Immature natural killer cell (primary cell): ENCODE measurements at regions not wholly inside any gene's neighbourhood (a gene's known extent, or its start where the extent isn't known, plus 50 kb on each side); places are given as distances from the start of the nearest gene placed in this dataset.

ENCODE experiments used
- DNase-seq, 3 donors: peaks; one replicate each; pipeline ENCODE4 v3.0.0; 2022; ENCODE audit warnings: mixed read lengths in 1 of 3
- H3K27ac Mint-ChIP-seq, 6 donors: one replicate each; pipeline ENCODE4 v1.8.0; 2020; ENCODE audit warnings: mixed read lengths in 6 of 6, mild to moderate bottlenecking in 5 of 6, inconsistent platforms in 4 of 6, moderate library complexity in 3 of 6
- H3K27me3 Mint-ChIP-seq, 3 donors: one replicate each; pipeline ENCODE4 v1.8.0; 2020 to 2021; ENCODE audit warnings: low read depth in 3 of 3, mild to moderate bottlenecking in 3 of 3, mixed read lengths in 3 of 3, moderate library complexity in 3 of 3, inconsistent platforms in 1 of 3
- H3K36me3 Mint-ChIP-seq, 3 donors: one replicate each; pipeline ENCODE4 v1.8.0; 2020; ENCODE audit warnings: mixed read lengths in 3 of 3, inconsistent platforms in 2 of 3, mild to moderate bottlenecking in 2 of 3
- H3K4me1 Mint-ChIP-seq, 2 donors: one replicate each; pipeline ENCODE4 v1.8.0; 2020; ENCODE audit warnings: inconsistent platforms in 2 of 2, mild to moderate bottlenecking in 2 of 2, mixed read lengths in 2 of 2, moderate library complexity in 1 of 2
- H3K4me3 Mint-ChIP-seq, 5 donors: one replicate each; pipeline ENCODE4 v1.8.0; 2020; ENCODE audit warnings: mild to moderate bottlenecking in 5 of 5, mixed read lengths in 5 of 5, inconsistent platforms in 3 of 5, moderate library complexity in 3 of 5
- H3K9me3 Mint-ChIP-seq, 6 donors: one replicate each; pipeline ENCODE4 v1.8.0; 2020; ENCODE audit warnings: mild to moderate bottlenecking in 6 of 6, mixed read lengths in 6 of 6, inconsistent platforms in 4 of 6, moderate library complexity in 3 of 6

DNA sequence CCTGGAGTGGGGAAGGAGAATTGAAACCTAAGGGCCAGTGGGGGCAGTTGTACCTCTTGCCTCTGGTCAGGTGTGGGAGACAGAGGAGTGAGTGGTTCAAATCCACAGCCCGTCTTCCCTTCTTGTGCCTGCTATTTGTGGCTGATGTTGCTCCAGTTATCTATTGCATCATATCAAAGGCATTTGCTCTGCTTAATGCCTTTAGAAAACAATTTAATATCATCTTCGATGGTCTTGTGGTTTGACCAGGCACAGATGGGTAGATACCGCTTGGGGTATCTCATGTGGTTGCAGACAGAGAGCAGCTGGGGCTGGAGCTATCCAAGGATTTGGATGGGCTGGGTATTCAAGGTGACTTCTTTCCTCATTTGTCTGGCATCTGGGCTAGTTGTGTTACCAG lies 376.1 kb upstream of the RBFOX1 start:
- no peak for DNase-seq
- Mint-ChIP-seq H3K36me3 (no peaks in the 10 kb centered on the region), H3K4me3 (no peak overlapping the region), H3K9me3 (peaks cover 1 to 10% (median 4%) of the 10 kb centered on the region in 6 donors), H3K27me3 (peaks cover 0 to 2% (median 2%) of the 10 kb centered on the region in 3 donors), H3K27ac (no peak overlapping the region), H3K4me1 (no peaks in the 10 kb centered on the region)

DNA sequence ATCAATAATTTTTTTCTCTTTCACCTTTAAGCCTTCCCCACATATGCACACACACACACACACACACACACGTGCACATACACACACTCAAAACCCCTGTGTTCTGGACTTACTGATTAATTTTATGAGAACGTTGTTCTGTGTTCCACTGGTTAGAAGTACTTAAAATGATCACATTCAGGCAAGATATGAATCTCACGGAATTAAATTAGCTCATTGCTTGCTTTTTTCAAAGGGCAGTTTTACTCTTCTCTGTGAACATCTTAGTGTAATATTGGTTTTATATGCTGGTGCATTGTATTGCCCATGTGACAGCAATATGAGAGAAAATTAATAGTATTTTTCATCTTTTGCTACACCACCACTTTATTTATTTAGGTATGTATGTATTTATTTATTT lies 377.3 kb upstream of the RBFOX1 start:
- Mint-ChIP-seq H3K4me3 (no peak overlapping the region), H3K27me3 (peaks cover 0 to 2% (median 2%) of the 10 kb centered on the region in 3 donors), H3K4me1 (no peaks in the 10 kb centered on the region), H3K27ac (no peak overlapping the region), H3K36me3 (no peaks in the 10 kb centered on the region), H3K9me3 (peaks cover 1 to 9% (median 5%) of the 10 kb centered on the region in 6 donors)
- DNase-seq = no peak

DNA sequence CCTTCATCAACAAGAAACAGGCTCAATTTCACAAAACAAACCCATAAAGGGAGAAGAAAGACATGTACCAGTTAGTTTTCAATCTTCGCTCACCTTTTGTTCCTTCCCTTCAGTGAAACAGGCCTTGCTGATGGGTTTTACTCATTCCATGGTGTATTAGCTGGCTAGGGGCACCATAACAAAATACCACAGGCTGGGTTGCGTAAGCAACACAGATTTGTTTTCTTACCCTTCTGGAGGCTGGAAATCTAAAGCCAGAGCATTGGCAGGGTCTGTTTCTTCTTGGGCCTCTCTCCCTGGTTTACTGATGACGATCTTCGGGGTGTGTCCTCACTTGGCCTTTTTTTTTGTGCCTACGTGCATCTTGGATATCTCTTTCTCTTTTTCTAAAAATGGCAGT lies 383.4 kb upstream of the RBFOX1 start:
- Mint-ChIP-seq H3K27ac (no peak overlapping the region), H3K9me3 (peaks cover 4 to 16% (median 5%) of the 10 kb centered on the region in 6 donors), H3K4me3 (no peak overlapping the region), H3K27me3 (peaks cover 0 to 3% (median 0%) of the 10 kb centered on the region in 3 donors), H3K36me3 (no peaks in the 10 kb centered on the region), H3K4me1 (no peaks in the 10 kb centered on the region)
- no peak for DNase-seq

DNA sequence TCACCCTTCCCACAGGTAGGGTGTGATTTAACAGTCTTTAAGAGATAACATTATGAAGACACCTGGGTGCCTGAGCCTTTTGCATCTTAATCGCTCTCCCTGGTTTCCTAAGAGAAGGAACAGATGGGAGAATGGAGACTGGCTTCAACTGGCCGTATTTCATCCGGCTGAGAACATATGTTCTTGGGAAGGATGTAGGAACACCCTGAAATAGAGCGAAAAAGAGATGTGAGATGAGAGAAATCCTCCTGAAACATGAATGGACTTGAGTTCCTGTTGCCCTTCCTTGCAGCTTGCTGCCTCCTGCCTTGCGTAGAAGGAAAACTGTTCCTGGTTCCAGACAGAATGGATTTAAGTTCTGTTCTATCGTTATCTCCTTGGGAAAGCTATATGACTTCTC lies 385.4 kb upstream of the RBFOX1 start:
- H3K4me1 Mint-ChIP-seq = no peaks in the 10 kb centered on the region
- DNase-seq = no peak
- H3K27ac Mint-ChIP-seq = no peak overlapping the region
- peaks cover 0 to 3% (median 0%) of the 10 kb centered on the region in 3 donors for H3K27me3 Mint-ChIP-seq
- no peaks in the 10 kb centered on the region for H3K36me3 Mint-ChIP-seq
- no peak overlapping the region for H3K4me3 Mint-ChIP-seq
- peaks cover 0 to 16% (median 8%) of the 10 kb centered on the region in 6 donors for H3K9me3 Mint-ChIP-seq

DNA sequence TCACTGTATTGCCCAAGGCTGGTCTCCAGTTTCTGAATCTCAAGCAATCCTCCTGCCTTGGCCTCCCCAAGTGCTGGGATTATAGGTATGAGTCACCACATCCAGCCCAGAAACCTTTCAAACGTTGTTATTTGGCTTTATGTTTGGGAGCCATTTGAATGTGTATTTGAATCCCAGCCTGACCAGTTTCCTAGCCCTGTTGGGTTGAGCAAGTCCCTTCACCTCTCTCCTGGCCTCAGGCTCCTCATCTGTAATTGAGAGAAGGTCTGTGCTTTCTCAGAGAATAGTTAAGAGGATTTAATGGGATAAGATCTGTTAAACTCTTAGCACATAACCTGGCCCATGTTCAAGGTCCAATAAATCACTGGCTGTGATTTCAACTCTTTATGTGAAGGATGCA lies 385.8 kb upstream of the RBFOX1 start:
- no peak for DNase-seq
- no peaks in the 10 kb centered on the region for H3K4me1 Mint-ChIP-seq
- H3K27ac Mint-ChIP-seq = no peak overlapping the region
- H3K36me3 Mint-ChIP-seq = no peaks in the 10 kb centered on the region
- H3K4me3 Mint-ChIP-seq = no peak overlapping the region
- peaks cover 0 to 3% (median 0%) of the 10 kb centered on the region in 3 donors for H3K27me3 Mint-ChIP-seq
- H3K9me3 Mint-ChIP-seq = peaks cover 0 to 16% (median 9%) of the 10 kb centered on the region in 6 donors

DNA sequence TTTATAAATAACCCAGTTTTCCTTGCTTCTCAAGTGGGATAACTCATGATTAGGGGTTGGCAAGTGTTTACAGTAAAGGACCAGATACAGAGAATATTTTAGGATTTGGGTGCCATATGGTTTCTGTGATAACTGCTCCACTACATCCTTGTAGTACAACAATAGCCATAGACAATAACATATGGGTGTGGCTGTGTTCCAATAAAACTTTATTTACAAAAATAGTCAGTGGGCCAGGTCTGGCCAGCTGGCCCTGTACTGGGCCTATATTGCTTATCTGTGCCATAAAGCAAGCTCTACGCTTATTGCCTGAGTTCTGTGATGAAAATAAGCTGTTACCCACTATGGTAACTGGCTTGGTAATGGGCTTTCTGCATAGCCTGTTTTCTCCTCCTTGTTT lies 386.5 kb upstream of the RBFOX1 start:
- peaks cover 0 to 3% (median 0%) of the 10 kb centered on the region in 3 donors for H3K27me3 Mint-ChIP-seq
- H3K36me3 Mint-ChIP-seq = no peaks in the 10 kb centered on the region
- H3K9me3 Mint-ChIP-seq = peaks cover 3 to 19% (median 9%) of the 10 kb centered on the region in 6 donors
- no peak overlapping the region for H3K4me3 Mint-ChIP-seq
- H3K27ac Mint-ChIP-seq = no peak overlapping the region
- H3K4me1 Mint-ChIP-seq = no peaks in the 10 kb centered on the region
- no peak for DNase-seq

DNA sequence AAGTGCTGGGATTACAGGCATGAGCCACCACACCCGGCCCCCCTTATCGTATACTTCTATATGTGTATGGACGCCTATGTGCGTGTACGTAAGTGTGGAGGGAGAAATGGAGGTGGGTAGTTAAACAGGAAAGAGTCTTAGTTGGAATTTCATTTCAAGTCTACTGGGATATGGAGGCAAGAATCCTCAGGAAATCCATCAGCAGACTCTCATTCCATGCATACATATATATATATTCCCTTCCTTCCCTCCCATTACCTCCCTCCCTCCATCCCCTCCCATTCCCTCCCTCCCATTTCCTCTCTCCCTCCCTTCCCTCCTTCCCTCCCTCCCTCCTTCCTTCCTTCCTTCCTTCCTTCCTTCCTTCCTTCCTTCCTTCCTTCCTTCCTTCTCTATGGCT lies 391.7 kb upstream of the RBFOX1 start:
- Mint-ChIP-seq H3K27ac (no peak overlapping the region), H3K4me1 (no peaks in the 10 kb centered on the region), H3K9me3 (peaks cover 0 to 18% (median 2%) of the 10 kb centered on the region in 6 donors), H3K36me3 (peaks cover 0 to 4% (median 0%) of the 10 kb centered on the region in 3 donors), H3K27me3 (no peaks in the 10 kb centered on the region), H3K4me3 (no peak overlapping the region)
- DNase-seq = no peak

DNA sequence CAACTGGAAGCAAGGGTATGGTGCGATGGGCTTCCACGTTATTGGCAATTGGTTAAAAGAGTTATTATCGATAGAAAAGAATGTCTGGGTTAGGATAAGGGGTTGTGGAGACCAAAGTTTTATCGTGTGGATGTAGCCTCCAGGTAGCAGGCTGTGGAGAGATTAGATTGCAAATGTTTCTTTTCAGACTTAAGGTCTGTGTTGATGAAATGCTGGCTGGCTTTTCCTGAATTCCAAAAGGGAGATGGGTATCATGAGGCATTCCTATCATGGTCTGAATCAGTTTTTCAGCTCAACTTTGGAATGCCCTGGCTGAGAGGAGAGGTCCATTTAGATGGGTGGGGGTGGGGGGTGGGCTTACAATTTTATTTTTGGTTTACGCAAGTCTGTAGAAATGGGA lies 395.0 kb upstream of the RBFOX1 start:
- H3K27ac Mint-ChIP-seq = no peak overlapping the region
- no peak for DNase-seq
- peaks cover 0 to 4% (median 0%) of the 10 kb centered on the region in 3 donors for H3K36me3 Mint-ChIP-seq
- no peaks in the 10 kb centered on the region for H3K27me3 Mint-ChIP-seq
- H3K4me3 Mint-ChIP-seq = no peak overlapping the region
- peaks cover 0 to 19% (median 5%) of the 10 kb centered on the region in 6 donors for H3K9me3 Mint-ChIP-seq
- no peaks in the 10 kb centered on the region for H3K4me1 Mint-ChIP-seq

DNA sequence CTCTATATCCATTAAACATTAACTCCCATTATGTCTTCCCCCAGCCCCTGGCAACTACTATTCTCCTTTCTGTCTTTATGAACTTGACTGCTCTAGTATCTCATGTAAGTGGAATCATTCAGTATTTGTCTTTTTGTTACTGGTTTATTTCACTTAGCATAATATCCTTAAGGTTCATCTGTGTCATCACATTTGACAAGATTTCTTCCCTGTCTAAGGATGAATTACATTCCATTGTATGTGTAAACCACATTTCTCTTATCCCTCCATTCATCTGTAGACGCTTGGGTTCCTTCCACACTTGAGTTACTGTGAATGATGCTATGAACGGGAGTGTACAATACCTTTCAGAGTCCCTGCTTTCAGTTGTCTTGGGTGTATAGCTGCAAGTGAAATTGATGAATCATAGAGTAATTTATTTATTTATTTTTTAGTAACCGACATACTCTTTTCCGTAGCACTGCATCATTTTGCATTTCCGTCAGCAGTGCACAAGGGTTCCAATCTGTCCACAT lies 399.7 kb upstream of the RBFOX1 start:
- Mint-ChIP-seq H3K9me3 (peaks cover 2 to 36% (median 7%) of the 10 kb centered on the region in 6 donors), H3K36me3 (peaks cover 0 to 4% (median 0%) of the 10 kb centered on the region in 3 donors), H3K27ac (no peak overlapping the region), H3K27me3 (peaks cover 0 to 3% (median 0%) of the 10 kb centered on the region in 3 donors), H3K4me3 (no peak overlapping the region), H3K4me1 (no peaks in the 10 kb centered on the region)
- DNase-seq = no peak

DNA sequence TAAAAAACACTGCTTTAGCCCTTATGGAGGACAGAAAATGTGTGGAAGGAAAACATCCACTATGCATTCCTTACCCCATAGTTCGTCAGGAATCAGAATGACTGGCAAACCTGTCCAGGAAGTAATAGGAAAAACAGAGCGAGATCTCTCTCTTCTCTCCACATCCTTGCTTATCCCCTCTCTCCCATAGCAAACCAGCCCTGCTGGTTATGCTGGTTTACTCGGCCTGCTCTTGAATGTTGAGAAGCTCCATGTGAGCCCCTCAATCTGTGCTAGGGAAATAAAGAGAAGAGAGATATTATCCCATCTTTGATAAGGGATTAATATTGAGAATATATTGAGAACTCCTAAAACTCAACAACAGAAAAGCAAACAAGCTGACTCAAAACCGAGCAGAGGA lies 402.8 kb upstream of the RBFOX1 start:
- Mint-ChIP-seq H3K36me3 (no peaks in the 10 kb centered on the region), H3K27ac (no peak overlapping the region), H3K4me3 (no peak overlapping the region), H3K4me1 (no peaks in the 10 kb centered on the region), H3K27me3 (peaks cover 0 to 3% (median 0%) of the 10 kb centered on the region in 3 donors), H3K9me3 (peaks cover 2 to 31% (median 8%) of the 10 kb centered on the region in 6 donors)
- no peak for DNase-seq

DNA sequence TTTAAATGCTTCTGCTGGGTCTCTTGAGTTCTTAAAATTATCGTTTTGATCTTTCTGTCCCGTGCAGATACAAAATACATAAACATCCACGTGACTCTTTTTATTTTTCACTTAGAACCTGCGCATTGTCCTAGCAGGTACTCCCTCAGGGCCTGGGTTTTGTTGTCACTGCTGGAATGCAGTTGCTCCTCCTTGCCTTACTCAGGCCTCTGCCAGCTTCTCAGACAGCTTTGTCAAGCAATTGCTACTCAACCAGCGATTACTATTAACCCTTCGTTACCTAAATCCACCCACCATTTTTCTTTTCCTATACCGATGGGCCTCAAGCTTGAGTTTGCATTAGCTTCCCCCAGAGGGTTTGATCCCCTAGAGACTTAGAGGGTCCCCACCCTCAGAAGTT lies 405.9 kb upstream of the RBFOX1 start:
- peaks cover 0 to 3% (median 0%) of the 10 kb centered on the region in 3 donors for H3K27me3 Mint-ChIP-seq
- no peak overlapping the region for H3K27ac Mint-ChIP-seq
- H3K4me3 Mint-ChIP-seq = no peak overlapping the region
- H3K36me3 Mint-ChIP-seq = no peaks in the 10 kb centered on the region
- DNase-seq = no peak
- no peaks in the 10 kb centered on the region for H3K4me1 Mint-ChIP-seq
- H3K9me3 Mint-ChIP-seq = peaks cover 2 to 29% (median 5%) of the 10 kb centered on the region in 6 donors

DNA sequence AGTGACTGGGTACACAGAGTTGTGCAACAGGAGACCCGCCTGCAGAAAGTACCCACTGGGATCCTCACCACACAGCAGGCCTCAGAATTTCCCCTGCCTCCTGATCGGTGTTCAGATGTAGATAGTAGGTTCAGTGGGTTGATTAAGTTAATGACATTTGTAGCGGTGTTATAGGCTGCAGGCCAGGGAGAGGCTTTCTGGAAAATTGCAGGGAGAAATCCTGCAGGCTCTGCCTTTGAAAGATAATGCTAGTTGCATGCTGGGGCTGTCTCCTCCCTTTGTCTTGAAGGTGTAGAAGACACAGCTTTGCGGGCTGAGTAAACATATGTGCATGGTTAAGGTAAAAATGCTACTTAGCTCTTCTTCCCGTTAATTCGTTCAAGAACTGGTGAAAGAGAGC lies 406.3 kb upstream of the RBFOX1 start:
- H3K36me3 Mint-ChIP-seq = no peaks in the 10 kb centered on the region
- no peak overlapping the region for H3K27ac Mint-ChIP-seq
- peaks cover 2 to 25% (median 5%) of the 10 kb centered on the region in 6 donors for H3K9me3 Mint-ChIP-seq
- no peaks in the 10 kb centered on the region for H3K4me1 Mint-ChIP-seq
- no peak overlapping the region for H3K4me3 Mint-ChIP-seq
- DNase-seq = no peak
- H3K27me3 Mint-ChIP-seq = peaks cover 0 to 3% (median 0%) of the 10 kb centered on the region in 3 donors

DNA sequence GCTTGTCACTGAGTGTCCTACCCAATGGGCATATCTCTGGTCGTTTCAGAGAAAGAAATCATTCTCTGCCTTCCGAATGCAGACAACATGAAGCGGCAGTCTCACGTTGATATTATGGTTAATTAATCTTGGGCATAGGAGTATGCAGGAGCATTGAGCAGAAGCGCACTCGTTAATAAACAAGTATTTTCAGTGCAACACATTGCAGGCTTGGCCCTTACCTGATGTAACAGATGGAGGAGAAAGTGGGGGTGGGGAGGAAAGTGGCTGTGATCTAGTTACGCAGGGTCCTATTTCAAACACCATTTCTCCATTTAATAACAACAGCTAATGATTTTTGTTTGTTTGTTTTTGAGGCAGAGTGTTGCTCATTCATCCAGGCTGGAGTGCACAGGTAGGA lies 414.0 kb upstream of the RBFOX1 start:
- Mint-ChIP-seq H3K4me3 (no peak overlapping the region), H3K36me3 (peaks cover 0 to 4% (median 0%) of the 10 kb centered on the region in 3 donors), H3K27ac (no peak overlapping the region), H3K4me1 (no peaks in the 10 kb centered on the region), H3K27me3 (peaks cover 0 to 4% (median 3%) of the 10 kb centered on the region in 3 donors), H3K9me3 (peaks cover 0 to 18% (median 4%) of the 10 kb centered on the region in 6 donors)
- no peak for DNase-seq

DNA sequence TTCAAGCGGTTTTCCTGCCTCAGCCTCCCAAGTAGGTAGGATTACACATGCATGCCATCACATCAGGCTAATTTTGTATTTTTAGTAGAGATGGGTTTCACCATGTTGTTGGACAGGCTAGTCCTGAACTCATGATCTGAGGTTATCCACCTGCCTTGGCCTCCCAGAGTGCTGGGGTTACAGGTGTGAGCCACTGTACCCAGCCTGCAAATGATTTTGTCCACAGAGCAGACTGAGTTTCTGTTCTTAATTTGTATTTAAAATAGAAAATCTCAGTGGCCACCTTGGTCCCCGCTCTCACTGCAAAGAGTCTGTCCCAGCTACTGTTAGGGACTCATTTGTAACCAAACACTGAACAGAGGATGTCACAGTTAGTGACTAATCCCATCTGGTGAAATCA lies 415.7 kb upstream of the RBFOX1 start:
- Mint-ChIP-seq H3K27me3 (peaks cover 0 to 4% (median 3%) of the 10 kb centered on the region in 3 donors), H3K4me1 (no peaks in the 10 kb centered on the region), H3K9me3 (peaks cover 0 to 10% (median 3%) of the 10 kb centered on the region in 6 donors), H3K4me3 (no peak overlapping the region), H3K27ac (no peak overlapping the region), H3K36me3 (peaks cover 0 to 4% (median 0%) of the 10 kb centered on the region in 3 donors)
- DNase-seq = no peak

DNA sequence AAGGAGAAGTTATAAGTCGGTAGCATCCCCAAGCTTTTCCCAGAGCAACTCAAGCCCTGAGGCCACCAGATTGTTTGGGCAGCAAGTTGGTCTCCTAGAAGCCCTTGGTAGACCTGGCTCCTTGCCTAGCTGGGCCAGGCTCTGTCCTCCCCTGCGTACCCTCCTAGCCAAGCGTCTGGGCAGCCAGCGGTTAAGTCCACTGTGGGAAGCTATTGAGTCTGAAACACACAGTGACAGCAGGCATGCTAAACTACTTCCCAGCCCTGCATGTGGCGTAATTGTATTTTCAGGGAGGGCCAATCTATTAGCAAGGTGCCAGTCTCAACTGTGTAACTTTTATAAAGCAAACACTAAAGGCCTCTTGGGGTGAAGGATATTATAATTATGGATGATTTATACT lies 419.1 kb upstream of the RBFOX1 start:
- H3K4me3 Mint-ChIP-seq = no peak overlapping the region
- H3K9me3 Mint-ChIP-seq = peaks cover 0 to 9% (median under 1%) of the 10 kb centered on the region in 6 donors
- H3K27ac Mint-ChIP-seq = no peak overlapping the region
- no peak for DNase-seq
- peaks cover 0 to 3% (median 2%) of the 10 kb centered on the region in 3 donors for H3K27me3 Mint-ChIP-seq
- peaks cover 0 to 3% (median 0%) of the 10 kb centered on the region in 3 donors for H3K36me3 Mint-ChIP-seq
- no peaks in the 10 kb centered on the region for H3K4me1 Mint-ChIP-seq
